ENCODE measurements at regions not wholly inside any gene's neighbourhood (a gene's known extent, or its start where the extent isn't known, plus 50 kb on each side); places are given as distances from the start of the nearest gene placed in this dataset.
"Not testable (repeated sequence)": the region's sequence is repeated elsewhere in the genome, so short reads cannot be mapped to it uniquely, and the experiment has no call there.

GRCh38 chr2:111448796-111449195 is 328.1 kb downstream of the BCL2L11 start:
- TF ChIP-seq CTCF (conservative IDR thresholded peaks at IDR 0.05 in 1 of 2, IDR thresholded peaks at IDR 0.05 in 1 of 2; ENCODE audit: extremely low read depth in 1 of 2, insufficient read depth in 1 of 2, low read depth in 1 of 2, low read length in 2 of 2); EZH2 (IDR thresholded peaks at IDR 0.05; ENCODE audit: borderline replicate concordance, low read length): not testable (repeated sequence)

All from mammary epithelial cell (primary cell).